ENCODE measurements at regions not wholly inside any gene's neighbourhood (a gene's known extent, or its start where the extent isn't known, plus 50 kb on each side); places are given as distances from the start of the nearest gene placed in this dataset.
A peak's percentile ranks its signal among the peaks of the same experiment; 100 is the strongest.

DNA sequence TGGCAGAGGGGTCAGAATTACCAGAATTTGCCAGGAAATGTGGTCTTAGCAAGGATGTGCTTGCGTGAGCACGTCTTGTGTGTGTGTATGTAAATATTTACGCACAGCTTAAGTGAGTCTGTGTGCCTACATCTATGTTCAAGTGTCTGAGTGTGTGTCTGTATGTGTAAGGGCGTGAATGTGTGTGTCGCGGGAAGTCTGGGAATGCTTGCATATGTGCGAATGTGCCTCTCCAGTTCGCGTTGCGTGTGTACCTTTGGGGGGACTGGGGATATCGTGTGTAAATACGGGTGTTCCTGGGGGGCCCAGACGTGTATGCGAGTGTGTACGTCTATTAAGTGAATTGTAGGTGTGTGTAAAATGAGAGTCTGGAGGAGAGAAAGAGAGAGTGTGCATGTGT, 68.6 kb upstream of the POU3F1 start:
- Histone ChIP-seq H3K36me3 (ENCODE audit: low read depth) (no peaks in the 10 kb centered on the region), H3K4me1 (ENCODE audit: low read depth) (no peaks in the 10 kb centered on the region), H3K9me3 (no peaks in the 10 kb centered on the region), H3K4me3 (no peak overlapping the region)
- TF ChIP-seq, protein P1, sequence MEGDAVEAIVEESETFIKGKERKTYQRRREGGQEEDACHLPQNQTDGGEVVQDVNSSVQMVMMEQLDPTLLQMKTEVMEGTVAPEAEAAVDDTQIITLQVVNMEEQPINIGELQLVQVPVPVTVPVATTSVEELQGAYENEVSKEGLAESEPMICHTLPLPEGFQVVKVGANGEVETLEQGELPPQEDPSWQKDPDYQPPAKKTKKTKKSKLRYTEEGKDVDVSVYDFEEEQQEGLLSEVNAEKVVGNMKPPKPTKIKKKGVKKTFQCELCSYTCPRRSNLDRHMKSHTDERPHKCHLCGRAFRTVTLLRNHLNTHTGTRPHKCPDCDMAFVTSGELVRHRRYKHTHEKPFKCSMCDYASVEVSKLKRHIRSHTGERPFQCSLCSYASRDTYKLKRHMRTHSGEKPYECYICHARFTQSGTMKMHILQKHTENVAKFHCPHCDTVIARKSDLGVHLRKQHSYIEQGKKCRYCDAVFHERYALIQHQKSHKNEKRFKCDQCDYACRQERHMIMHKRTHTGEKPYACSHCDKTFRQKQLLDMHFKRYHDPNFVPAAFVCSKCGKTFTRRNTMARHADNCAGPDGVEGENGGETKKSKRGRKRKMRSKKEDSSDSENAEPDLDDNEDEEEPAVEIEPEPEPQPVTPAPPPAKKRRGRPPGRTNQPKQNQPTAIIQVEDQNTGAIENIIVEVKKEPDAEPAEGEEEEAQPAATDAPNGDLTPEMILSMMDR (IDR thresholded peaks at IDR 0.05), result no peak
- intact Hi-C loops (cut with DNase I, micrococcal nuclease), result no loop called here
- DNase-seq (no peak), ATAC-seq (no peak)

DNA sequence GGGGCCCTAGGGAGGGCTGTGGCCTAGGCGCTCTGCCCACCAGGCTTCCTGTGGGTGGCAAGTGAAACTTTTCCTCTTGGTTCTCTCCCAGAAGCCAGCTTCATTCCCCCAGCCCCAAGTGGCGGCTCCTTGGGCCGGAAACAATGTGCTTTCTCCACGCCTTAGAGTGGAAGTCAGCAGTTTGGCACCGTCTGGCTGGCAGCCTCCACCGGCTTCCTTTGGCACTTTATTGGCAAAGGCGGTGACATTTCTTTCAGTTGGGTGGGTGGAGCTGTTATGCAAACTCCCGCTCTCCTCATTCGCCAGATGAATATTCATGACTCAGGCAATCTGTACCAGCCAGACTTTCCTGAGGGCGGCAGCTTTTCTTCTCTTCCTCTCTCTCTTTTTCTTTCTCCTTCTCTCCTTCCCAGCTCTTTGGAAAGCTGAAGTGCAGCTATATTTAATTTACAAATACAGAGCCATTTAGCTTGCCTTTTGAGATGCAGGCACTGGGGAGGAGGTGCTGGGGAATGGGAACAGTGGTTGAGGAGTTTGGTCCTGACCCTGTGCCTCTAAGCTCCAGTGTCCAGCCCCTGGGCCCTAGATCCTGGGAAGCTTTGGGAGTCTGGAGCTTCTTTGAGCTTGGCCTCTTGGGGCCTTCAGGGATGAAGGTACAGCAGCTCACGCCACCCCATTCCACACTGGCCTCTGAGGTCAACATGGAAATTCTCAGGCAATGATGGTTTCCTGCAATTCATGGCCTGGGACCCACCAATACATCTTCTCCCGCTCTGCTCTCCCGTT, 67.8 kb upstream of the POU3F1 start:
- DNase-seq, result no peak
- peak; percentile 46 for ATAC-seq
- Histone ChIP-seq H3K4me3 (no peak overlapping the region), H3K4me1 (ENCODE audit: low read depth) (no peaks in the 10 kb centered on the region), H3K9me3 (no peaks in the 10 kb centered on the region), H3K36me3 (ENCODE audit: low read depth) (no peaks in the 10 kb centered on the region)
- intact Hi-C loops (cut with DNase I, micrococcal nuclease), result no loop called here
- TF ChIP-seq, protein P1 (IDR thresholded peaks at IDR 0.05), result no peak

DNA sequence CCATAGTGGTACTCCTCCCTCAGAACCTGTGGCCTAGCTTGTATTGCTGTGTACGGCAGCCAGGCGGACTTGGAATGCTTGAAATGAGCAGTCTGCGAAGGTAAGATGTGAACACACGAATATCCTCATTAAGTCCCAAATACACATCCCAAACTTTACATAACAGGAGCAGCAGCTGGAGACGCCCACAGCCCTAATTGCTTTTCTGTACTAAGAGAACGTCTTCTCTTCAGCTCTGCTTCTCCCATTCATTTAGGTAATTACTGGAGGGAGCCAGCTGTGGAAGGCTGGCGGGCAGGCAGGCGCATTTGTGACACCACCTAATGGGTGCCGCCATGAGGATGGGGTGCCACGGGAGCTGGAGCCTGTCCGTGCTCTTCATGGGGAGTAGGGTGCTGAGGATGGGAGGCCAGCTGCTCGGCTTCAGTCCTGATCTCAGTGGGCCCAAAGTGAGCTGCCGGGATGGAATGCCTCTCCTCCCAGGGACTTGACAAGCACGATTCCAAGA, 66.6 kb upstream of the POU3F1 start:
- TF ChIP-seq, protein P1 (IDR thresholded peaks at IDR 0.05), result no peak
- H3K4me1 ChIP-seq (ENCODE audit: low read depth), result no peaks in the 10 kb centered on the region
- no peaks in the 10 kb centered on the region for H3K36me3 ChIP-seq (ENCODE audit: low read depth)
- intact Hi-C loops (cut with DNase I, micrococcal nuclease), result no loop called here
- no peak for DNase-seq
- ATAC-seq, result no peak
- H3K4me3 ChIP-seq, result no peak overlapping the region
- H3K9me3 ChIP-seq, result no peaks in the 10 kb centered on the region

DNA sequence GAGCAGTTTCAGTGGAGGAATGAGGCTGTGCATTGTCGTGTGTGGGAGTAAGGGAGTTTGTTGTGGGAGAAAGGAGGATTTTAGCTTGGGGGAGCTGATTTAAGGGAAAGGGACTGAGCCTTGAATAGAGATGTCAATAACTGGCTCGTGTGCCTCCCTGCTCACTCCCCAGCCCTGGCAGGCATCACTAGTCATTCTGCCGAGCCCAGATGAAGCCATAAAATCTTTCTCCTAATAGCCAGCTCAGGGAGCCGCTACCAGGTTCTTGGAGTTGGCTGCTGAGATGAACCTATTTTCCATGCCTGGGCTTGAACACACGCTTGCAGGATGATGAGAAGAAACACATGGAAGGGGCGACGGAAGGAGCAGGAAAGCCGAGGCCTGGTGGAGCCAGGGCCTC, 65.0 kb upstream of the POU3F1 start:
- Histone ChIP-seq H3K36me3 (ENCODE audit: low read depth) (no peaks in the 10 kb centered on the region), H3K9me3 (no peaks in the 10 kb centered on the region), H3K4me3 (no peak overlapping the region), H3K4me1 (ENCODE audit: low read depth) (no peaks in the 10 kb centered on the region)
- no peak for ATAC-seq
- TF ChIP-seq, protein P1 (IDR thresholded peaks at IDR 0.05), result no peak
- intact Hi-C loops (cut with DNase I, micrococcal nuclease), result no loop called here
- no peak for DNase-seq

DNA sequence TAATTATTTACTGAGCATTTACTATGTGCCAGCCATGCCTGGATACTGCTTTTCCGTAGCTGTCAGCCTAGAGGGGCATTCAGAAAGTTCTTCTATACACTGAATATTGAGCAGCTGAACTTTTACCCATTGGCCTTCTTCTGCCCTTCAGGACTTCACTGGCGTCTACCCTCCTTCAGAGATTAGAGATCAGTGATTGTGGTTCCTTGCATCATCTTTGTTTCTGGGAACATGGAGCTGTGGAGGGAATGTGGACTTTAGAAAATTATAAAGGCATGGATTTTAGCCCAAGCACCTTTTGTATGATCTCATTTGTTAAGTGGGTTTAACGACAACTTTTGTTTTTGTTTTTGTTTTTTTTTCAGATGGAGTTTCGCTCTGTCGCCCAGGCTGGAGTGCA, 58.7 kb upstream of the POU3F1 start:
- intact Hi-C loops (cut with DNase I, micrococcal nuclease), result no loop called here

More for the DNA sequence above, 58.7 kb upstream of the POU3F1 start:
- H3K4me3 ChIP-seq, result no peak overlapping the region
- TF ChIP-seq, protein P1 (IDR thresholded peaks at IDR 0.05), result no peak
- no peaks in the 10 kb centered on the region for H3K9me3 ChIP-seq
- DNase-seq, result no peak
- no peak for ATAC-seq
- H3K4me1 ChIP-seq (ENCODE audit: low read depth), result no peaks in the 10 kb centered on the region
- H3K36me3 ChIP-seq (ENCODE audit: low read depth), result no peaks in the 10 kb centered on the region

Measured in mucosa of descending colon (tissue), 3 donors.